Upper lobe of left lung (tissue), 4 donors: ENCODE measurements at regions not wholly inside any gene's neighbourhood (a gene's known extent, or its start where the extent isn't known, plus 50 kb on each side); places are given as distances from the start of the nearest gene placed in this dataset.

Source experiments
- POLR2A ChIP-seq, 4 donors: fragments of 450-650 bp; IDR thresholded peaks; one replicate each; pipeline ENCODE4 v1.5.1; 2016 to 2017; ENCODE audit warnings: antibody characterized with exemption in 4 of 4, mild to moderate bottlenecking in 2 of 4
- TF ChIP-seq, protein P1 (sequence below), 6 experiments: fragments of 450-650 bp in 4 of 6; fragments of 200-600 bp in 2 of 6; sonication (generic) in 2 of 6; IDR thresholded peaks; one replicate each; pipeline ENCODE4 v1.5.1; 2016 to 2019; ENCODE audit warnings: antibody characterized with exemption in 6 of 6

DNA sequence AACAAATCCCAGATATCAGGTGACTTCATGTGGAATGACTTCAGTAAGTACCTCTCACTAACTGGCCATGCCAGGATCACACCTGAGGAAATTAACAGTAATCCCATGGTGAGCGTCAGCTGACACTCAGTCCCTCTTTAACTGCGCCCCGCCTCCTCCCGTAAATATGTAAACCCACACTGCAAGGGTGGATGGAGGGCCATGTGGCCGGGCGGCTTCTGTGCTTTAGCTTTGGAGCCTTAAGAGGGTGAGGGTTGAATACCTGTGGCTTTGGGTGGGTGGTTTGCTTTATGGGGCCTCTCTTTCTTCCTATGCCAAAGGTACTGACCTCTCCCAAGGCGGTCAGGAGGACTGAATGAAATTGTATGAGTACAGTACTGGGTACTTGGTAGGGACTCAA, 141.7 kb downstream of the MRM1 start:
- TF ChIP-seq, protein P1, sequence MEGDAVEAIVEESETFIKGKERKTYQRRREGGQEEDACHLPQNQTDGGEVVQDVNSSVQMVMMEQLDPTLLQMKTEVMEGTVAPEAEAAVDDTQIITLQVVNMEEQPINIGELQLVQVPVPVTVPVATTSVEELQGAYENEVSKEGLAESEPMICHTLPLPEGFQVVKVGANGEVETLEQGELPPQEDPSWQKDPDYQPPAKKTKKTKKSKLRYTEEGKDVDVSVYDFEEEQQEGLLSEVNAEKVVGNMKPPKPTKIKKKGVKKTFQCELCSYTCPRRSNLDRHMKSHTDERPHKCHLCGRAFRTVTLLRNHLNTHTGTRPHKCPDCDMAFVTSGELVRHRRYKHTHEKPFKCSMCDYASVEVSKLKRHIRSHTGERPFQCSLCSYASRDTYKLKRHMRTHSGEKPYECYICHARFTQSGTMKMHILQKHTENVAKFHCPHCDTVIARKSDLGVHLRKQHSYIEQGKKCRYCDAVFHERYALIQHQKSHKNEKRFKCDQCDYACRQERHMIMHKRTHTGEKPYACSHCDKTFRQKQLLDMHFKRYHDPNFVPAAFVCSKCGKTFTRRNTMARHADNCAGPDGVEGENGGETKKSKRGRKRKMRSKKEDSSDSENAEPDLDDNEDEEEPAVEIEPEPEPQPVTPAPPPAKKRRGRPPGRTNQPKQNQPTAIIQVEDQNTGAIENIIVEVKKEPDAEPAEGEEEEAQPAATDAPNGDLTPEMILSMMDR (IDR thresholded peaks at IDR 0.05), result no peak
- no peak for TF ChIP-seq POLR2A (IDR thresholded peaks at IDR 0.05)
